ENCODE measurements at regions not wholly inside any gene's neighbourhood (a gene's known extent, or its start where the extent isn't known, plus 50 kb on each side); places are given as distances from the start of the nearest gene placed in this dataset.

GRCh38 chr6:27156874-27157458, 90.5 kb upstream of the PRSS16 start:
- TF ChIP-seq FOXP2 (optimal IDR thresholded peaks at IDR 0.05; ENCODE audit: borderline replicate concordance, extremely low read depth, extremely low read length, insufficient read depth) (no peak), POLR2AphosphoS5 (IDR thresholded peaks at IDR 0.05; ENCODE audit: low read depth, low read length) (no peak)
- TF ChIP-seq, protein P1, sequence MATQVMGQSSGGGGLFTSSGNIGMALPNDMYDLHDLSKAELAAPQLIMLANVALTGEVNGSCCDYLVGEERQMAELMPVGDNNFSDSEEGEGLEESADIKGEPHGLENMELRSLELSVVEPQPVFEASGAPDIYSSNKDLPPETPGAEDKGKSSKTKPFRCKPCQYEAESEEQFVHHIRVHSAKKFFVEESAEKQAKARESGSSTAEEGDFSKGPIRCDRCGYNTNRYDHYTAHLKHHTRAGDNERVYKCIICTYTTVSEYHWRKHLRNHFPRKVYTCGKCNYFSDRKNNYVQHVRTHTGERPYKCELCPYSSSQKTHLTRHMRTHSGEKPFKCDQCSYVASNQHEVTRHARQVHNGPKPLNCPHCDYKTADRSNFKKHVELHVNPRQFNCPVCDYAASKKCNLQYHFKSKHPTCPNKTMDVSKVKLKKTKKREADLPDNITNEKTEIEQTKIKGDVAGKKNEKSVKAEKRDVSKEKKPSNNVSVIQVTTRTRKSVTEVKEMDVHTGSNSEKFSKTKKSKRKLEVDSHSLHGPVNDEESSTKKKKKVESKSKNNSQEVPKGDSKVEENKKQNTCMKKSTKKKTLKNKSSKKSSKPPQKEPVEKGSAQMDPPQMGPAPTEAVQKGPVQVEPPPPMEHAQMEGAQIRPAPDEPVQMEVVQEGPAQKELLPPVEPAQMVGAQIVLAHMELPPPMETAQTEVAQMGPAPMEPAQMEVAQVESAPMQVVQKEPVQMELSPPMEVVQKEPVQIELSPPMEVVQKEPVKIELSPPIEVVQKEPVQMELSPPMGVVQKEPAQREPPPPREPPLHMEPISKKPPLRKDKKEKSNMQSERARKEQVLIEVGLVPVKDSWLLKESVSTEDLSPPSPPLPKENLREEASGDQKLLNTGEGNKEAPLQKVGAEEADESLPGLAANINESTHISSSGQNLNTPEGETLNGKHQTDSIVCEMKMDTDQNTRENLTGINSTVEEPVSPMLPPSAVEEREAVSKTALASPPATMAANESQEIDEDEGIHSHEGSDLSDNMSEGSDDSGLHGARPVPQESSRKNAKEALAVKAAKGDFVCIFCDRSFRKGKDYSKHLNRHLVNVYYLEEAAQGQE (IDR thresholded peaks at IDR 0.05; ENCODE audit: insufficient read depth in 1 of 2, low read depth in 2 of 2, low read length in 2 of 2): no peak
